Skeletal muscle cell (primary cell): ENCODE measurements at regions not wholly inside any gene's neighbourhood (a gene's known extent, or its start where the extent isn't known, plus 50 kb on each side); places are given as distances from the start of the nearest gene placed in this dataset.
"Not testable (repeated sequence)": the region's sequence is repeated elsewhere in the genome, so short reads cannot be mapped to it uniquely, and the experiment has no call there.

ENCODE experiments used
- DNase-seq: peaks from one replicate; pipeline ENCODE4 v3.0.0-alpha.2; 2010; ENCODE audit warnings: low read depth
- H3K4me3 ChIP-seq: 2 replicates; pipeline ENCODE4 v1.5.1; 2011; ENCODE audit warnings: low read depth, mild to moderate bottlenecking, control low read depth, low read length, moderate library complexity

DNA sequence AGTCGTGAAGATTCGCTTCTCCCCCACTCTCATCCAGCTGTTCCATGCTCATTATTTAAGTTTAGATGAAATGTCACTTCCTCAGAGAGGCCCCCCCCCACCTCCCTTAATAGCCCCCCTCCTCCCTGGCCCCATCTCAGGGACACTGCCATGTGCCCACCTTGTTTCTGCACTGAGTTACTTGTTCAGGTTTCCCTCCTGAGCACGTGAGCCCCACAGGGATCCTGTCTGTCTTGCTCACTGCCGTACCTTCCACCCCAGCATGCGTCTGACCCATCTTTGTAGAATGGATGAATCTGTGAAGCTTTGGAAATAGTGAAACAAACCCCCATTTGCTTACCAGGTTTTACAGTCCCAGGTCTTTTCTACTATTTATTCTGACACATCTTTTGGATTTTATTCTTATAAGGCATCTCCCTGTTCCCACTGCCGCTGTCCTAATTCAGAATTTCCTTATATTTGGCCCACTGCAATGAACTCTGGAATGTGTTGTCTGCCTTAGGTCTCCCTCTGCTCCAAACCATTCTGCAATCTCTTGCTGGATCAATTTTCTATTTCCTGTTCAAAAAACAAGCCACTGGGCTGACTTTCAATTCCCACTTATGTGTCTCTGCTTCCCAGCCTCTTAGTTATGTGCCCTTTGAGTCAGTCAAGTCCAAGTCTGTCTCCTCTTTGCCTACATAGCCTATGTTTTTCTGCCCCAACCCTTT is 136.5 kb upstream of the ECI2 start:
- DNase-seq = no peak
- H3K4me3 ChIP-seq = no peak overlapping the region

DNA sequence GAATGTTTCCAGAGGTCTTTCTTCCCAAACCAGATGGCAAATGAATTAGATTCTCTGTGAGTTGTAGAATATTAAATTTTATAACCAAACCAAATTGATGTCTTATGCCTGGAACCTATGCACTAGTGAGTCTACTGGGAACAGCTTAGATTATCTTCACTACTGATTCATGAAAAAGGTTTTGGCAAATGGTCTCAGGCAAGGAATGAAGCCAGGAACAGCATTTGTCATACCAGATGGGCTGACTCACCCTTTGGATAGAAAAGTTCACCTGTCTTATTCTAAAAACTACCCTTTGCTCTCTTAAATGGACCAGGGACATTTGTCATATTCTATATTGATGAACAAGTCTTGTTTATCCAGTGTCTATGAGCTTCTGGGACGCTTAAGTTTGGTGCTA is 135.4 kb upstream of the ECI2 start:
- no peak for DNase-seq

DNA sequence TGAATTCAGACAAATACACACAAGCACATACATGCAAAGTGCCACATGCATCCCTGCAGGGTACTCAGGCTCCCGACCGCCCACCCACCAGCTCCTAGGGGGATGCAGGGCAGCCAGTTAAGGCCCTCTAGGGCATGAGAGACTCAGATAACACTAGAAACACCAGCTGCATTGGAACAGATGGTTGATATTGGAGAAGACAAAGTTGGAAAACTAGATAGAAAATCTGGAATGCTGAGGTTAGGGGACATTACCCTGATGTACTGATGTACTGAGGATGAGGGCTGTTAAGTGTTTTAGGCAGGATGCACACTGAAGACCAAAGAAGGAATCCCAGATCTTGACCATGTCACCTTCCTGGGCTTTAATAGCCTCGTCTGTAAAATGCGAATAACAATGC is 134.6 kb upstream of the ECI2 start:
- no peak overlapping the region for H3K4me3 ChIP-seq

More for the DNA sequence above, 135.4 kb upstream of the ECI2 start:
- no peak overlapping the region for H3K4me3 ChIP-seq

DNA sequence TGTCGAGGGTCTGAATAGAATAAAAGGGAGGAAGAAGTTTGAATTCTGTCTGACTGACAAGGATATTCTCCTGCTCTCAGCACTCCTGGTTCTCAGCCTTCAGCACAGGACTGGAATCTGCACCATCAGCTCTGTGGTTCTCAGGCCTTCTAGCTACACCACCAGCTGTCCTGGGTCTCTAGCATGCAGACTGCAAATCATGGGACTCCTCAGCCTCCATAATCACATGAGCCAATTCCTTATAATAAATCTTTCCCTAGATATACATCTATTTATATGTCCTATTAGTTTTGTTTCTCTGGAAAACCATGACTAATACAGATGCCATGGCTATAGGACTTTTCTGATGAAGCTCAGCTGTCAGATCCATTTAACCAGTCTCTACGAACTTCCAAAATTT is 132.8 kb upstream of the ECI2 start:
- H3K4me3 ChIP-seq = no peak overlapping the region
- no peak for DNase-seq

More for the DNA sequence above, 134.6 kb upstream of the ECI2 start:
- DNase-seq = no peak

DNA sequence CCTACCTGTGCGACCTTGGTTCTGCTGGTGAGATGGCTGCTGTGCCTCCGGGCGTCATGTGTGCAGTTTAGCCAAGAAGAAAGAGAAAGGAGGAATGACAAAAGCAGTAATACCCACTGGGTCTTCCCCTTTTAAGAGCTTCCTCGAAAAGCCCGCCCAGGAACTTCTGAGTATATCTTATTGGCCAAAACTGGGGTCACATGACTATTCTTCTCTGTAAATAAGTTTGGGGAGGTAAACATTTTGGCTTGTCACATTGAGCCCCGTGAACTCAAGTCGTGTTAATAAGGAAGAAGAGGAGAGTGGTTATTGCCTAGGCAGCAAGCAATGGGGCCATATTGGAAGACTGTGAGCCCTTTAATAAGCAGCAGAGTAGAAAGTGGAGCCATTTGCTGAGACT is 130.4 kb upstream of the ECI2 start:
- no peak overlapping the region for H3K4me3 ChIP-seq

DNA sequence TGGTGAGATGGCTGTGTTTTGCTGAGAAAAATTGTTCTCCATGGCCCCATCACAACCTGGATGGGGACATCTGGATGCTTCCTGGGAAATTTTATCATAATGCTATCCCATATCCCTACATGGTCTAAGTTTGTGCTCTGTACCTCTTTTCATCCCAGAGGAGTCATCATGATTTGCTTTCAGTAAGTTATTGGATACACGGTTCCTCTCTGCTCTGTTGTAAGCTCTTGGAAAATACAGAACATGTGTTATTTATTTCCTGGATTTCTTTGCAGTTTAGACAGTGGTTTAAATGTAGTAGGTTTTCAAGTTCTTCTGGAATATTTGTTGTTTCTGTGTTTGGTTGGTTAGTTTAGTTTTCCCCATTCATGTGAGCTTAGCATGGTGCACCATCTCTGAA is 129.2 kb upstream of the ECI2 start:
- no peak for DNase-seq
- no peak overlapping the region for H3K4me3 ChIP-seq

More for the DNA sequence above, 130.4 kb upstream of the ECI2 start:
- no peak for DNase-seq

DNA sequence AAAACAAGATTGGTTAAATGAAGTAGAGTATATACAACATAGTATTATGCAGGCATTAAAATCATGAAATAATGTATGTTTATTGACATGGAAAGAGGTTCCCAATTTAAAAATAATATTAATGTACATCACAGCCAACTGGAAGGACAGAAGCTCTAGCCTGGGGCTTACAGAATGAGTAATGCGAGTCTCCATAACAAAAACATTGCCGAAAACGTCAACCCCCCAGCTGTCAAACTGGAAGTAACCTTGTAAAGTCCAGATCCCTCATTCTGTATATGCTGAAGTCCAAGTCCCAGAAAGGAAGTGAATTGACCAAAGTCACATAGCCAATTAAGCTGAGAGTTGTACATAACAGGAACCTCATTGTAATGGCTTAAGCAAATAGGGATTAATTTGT is 128.7 kb upstream of the ECI2 start:
- DNase-seq = no peak
- H3K4me3 ChIP-seq = no peak overlapping the region

DNA sequence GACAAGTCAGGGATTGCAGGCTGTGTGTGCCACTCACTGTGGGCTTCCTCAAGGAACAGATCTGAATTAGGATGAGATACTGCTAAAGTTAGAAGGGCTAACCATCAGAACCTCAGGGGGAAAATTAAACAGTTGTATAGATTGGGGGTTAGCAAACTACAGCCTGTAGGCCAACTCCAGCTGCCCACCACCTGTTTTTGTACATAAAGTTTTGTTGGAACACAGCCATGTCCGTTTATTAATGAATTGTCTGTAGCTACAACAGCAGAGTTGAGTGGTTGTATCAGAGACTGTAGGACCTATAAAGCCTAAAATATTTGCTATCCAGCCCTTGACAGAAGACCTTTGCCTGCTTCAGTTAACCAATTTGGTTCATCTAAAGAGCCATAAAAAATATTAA is 127.2 kb upstream of the ECI2 start:
- DNase-seq = no peak
- no peak overlapping the region for H3K4me3 ChIP-seq

DNA sequence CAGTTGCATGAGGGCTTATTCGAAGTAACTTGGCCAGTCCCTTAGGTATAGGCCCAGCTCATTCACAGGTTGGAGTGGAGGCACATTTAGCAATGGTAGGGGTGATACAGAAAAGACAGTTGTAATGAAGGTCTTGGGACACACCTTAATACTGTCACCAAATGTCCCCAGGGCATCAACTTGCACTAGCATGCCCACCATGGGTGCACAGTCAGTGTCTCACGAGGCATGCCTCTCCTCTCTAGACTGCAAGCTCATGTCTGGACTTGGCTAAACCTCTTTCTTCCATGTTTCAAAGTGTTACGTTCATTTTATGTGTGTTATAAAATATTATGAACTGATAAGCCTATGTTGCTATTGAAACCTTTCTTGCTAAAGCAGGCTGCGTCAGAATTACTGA is 124.0 kb upstream of the ECI2 start:
- H3K4me3 ChIP-seq = no peak overlapping the region
- DNase-seq = no peak

DNA sequence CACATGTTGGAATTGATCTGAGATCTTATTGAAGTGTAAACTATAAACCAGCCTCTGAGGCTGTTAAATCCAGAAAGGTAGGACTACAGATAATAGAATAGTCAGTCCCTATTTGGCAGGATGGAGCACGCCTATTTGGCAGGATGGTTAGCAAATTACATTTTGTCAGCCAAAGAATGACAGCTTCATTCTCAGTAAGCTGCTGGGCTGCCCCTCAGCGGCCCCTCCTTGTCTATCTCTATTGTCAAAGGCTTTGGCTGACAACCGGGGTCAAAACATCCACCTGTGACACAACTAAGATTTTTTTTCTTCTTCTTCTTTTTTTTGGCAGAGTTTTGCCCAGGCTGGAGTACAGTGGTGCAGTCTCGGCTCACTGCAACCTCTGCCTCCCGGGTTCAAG is 123.4 kb upstream of the ECI2 start:
- H3K4me3 ChIP-seq = no peak overlapping the region
- no peak for DNase-seq

DNA sequence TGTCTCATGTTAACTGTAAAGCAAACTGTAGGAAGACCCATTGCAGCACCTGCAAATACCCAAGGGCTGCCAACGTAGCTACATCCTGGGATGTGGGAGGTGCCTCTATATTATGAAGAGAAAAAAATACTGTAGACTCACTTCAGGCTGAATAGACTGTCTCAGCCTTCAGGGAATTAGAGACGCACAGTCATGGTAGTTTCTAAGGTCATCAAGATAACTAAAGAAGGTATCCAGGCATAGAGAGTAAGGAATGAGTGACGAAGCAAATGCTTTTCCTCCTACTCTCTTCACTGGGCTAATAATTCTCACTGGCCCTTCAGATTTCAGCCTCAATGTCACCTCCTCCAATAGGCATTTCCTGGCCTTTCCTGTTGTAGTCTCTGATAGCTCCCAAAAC is 121.6 kb upstream of the ECI2 start:
- no peak for DNase-seq

DNA sequence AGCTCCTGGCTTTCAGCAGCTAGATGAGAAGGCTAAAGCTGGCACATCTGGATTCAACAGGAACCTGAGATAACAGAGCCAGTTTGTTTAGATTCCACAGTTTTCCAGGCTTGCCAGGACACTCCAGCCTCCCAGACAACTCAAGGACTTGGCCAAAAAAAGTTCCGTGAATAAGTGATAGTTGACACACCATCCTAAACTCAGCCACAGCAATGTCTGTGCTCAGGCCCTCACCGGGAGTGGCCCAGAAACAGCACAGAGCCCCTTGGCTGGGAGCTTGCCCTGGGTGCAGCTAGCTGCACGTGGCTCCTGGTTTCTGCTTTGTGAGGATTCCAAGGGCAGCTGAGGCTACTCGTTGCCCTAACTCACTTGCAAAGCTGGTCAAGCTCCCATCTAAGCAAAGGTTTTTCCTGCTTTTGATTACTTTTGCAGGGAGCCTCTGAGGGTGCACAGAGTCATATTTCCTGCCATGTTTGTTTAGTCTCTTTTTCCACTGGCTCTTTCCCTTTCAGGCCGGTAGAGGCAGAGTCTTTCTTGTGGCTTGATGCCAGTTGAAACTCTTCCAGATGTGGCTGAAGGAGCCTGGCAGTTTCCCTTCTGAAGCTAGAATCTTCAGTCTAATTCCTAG is 118.3 kb upstream of the ECI2 start:
- H3K4me3 ChIP-seq = no peak overlapping the region
- peak; percentile 51 for DNase-seq

More for the DNA sequence above, 121.6 kb upstream of the ECI2 start:
- H3K4me3 ChIP-seq = no peak overlapping the region

DNA sequence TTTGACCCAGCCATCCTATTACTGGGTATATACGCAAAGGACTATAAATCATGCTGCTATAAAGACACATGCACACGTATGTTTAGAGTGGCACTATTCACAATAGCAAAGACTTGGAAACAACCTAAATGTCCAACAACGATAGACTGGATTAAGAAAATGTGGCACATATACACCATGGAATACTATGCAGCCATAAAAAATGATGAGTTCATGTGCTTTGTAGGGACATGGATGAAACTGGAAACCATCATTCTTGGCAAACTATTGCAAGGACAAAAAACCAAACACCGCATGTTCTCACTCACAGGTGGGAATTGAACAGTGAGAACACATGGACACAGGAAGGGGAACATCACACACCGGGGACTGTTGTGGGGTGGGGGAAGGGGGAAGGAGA is 117.1 kb upstream of the ECI2 start:
- not testable (repeated sequence) for DNase-seq, H3K4me3 ChIP-seq

DNA sequence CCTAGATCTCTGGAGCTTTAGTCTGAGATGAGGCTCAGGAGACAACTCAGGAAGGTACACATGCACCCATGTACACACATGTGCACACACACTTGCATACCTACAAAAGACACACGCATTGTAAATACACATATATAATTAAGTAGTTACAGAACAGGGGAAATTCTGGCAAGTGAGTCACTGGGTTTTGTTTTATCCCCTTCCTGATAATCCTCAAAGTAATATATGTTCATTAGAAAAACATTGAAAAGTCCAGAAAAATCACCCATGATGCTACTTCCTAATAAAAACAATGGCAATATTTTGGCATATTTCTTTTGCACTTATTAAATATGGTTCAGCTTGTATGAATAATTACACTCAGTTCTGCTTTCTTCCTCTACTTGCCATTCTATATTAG is 115.3 kb upstream of the ECI2 start:
- no peak for DNase-seq
- H3K4me3 ChIP-seq = no peak overlapping the region

DNA sequence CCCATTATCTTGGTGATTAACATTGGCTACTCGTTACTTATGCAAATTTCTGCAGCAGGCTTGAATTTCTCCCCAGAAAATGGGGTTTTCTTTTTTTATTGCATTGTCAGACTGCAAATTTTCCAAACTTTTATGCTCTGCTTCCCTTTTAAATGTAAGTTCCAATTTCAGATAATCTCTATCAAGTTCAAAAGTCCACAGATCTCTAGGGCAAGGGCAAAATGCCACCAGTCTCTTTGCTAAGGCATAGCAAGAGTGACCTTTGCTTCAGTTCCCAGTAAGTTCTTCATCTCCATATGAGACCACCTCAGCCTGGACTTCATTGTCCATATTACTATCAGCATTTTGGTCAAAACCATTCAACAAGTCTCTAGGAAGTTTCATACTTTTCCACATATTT is 108.5 kb upstream of the ECI2 start:
- not testable (repeated sequence) for DNase-seq, H3K4me3 ChIP-seq

DNA sequence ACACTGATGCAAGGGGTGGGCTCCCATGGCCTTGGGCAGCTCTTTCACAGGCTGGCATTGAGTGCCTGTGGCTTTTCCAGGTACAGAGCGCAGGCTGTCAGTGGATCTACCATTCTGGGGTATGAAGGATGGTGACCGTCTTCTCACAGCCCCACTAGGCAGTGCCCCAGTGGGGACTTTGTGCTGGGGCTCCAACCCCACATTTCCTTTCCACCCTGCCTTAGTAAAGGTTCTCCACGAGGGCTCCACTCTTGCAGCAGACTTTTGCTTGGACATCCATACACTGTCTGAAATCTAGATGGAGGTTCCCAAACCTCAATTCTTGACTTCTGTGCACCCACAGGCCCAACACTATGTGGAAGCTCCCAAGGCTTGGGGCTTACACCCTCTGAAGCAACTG is 107.9 kb upstream of the ECI2 start:
- no peak overlapping the region for H3K4me3 ChIP-seq
- DNase-seq = no peak

DNA sequence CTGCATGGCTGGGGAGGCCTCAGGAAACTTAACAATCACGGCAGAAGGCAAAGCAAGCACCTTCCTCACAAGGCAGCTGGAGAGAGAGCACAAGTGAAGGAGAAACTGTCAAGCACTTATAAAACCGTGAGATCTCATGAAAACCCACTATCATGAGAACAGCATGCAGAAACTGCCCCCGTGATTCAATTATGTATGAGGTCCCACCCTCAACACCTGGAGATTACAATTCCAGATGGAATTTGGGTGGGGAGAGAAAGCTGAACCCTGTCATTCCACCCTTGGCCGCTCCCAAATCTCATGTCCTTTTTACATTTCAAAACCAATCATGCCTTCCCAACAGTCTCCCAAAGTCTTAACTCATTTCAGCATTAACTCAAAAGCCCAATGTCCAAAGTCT is 107.2 kb upstream of the ECI2 start:
- DNase-seq = no peak
- H3K4me3 ChIP-seq = no peak overlapping the region

DNA sequence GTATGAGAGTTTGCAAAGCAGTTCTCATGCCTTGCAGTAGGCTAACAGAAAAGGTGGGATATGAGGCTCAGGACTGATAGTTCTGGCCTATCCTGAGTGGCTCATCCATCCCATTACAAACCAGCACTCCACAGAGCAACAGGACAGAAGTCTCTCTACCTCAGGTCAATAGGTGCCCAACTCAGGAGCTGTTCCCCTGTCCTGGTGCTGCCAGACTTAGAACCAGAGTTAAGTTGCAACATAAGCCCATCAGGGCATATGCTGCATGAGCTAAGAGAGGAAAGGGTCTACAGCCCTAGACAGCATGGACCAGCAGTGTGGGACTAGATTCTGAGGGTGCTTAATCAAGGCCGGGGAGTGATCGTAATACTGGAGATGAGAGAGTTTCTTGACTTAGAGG is 104.8 kb upstream of the ECI2 start:
- H3K4me3 ChIP-seq = no peak overlapping the region
- DNase-seq = no peak

DNA sequence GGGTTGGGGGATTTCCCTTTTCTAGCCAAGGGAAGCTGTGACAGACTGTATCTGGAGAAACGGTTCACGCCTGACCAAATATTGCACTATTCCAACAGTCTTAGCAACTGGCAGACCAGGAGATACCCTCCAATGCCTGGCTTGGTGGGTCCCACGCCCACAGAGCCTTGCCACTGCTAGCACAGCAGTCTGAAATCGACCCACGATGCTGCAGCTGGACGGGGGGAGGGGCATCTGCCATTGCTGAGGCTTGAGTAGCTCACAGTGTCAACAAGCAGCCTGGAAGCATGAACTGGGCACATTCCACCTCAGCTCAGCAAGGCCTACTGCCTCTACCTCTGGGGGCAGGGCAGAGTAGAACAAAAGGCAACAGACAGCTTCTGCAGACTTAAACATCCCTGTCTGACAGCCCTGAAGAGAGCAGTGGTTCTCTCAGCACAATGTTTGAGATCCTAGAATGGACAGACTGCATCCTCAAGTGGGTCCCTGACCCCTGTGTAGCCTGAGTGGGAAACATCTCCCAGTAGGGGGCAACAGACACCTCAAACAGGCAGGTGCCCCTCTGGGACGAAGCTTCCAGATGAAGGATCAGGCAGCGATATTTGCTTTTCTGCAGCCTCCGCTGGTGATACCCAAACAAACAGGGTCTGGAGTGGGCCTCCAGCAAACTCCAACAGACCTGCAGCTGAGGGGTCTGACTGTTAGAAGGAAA is 89.9 kb upstream of the ECI2 start:
- no peak for DNase-seq
- H3K4me3 ChIP-seq = no peak overlapping the region

DNA sequence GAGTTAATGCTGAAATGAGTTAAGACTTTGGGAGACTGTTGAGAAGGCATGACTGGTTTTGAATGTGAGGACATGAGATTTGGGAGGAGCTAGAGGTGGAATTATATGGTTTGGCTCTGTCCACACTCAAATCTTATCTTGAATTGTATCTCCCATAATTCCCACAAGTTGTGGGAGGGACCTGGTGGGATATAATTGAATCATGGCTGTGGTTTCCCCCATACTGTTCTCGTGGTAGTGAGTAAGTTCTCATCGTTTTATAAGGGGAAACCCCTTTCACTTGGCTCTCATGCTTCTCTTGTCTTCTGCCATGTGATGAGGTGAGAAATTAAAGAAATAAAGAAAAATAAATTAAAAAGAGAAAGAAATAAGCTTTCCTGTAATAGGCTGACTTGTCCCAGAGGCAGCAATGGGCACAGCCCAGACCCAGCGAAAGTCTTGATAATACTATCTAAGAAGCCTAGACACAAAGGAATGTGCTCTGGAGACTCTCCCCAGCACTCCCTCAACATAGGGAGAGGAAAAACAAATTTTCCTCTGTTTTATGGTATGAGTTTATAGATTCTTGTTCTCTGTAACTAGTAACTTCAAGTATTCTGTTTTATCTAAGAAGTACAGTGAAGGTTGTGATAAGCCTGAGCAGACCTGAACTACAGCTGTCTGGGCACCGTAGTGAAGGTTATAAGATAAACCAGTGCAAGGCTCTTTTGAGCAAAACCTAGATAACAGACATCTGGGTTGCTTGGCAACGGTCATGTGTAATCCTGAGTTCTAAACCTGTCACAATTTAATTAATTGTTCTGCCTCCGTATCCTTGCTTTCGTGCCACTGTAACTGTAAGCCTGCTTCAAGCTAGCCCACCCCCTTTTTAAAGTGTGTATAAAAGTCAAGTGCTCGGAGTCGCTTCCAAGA is 88.9 kb upstream of the ECI2 start:
- no peak overlapping the region for H3K4me3 ChIP-seq
- no peak for DNase-seq
